CD4-positive, alpha-beta T cell (primary cell): ENCODE measurements at regions not wholly inside any gene's neighbourhood (a gene's known extent, or its start where the extent isn't known, plus 50 kb on each side); places are given as distances from the start of the nearest gene placed in this dataset.

ENCODE experiments used
- ATAC-seq: fragments of 200-7000 bp; cut with Tn5 transposase; one replicate; pipeline ENCODE4 v1.10.0; 2022; ENCODE audit warnings: mild to moderate bottlenecking; ENCODE audit not compliant: poor library complexity
- CTCF ChIA-PET: fragments of 350-600 bp; sonication (Branson Sonifier 250); formaldehyde crosslinking; loops from one replicate; lab custom pipeline; 2021; ENCODE audit warnings: antibody characterized with exemption, inconsistent platforms; lab: Charles Lee
- POLR2A ChIA-PET: fragments of 350-600 bp; sonication (Branson Sonifier 250); formaldehyde crosslinking; loops from one replicate; lab custom pipeline; 2021; ENCODE audit warnings: antibody characterized with exemption, inconsistent platforms; lab: Charles Lee
- DNase-seq, 14 experiments: peaks; one replicate each; pipeline ENCODE4 v3.0.0-alpha.2; 2013 to 2020; ENCODE audit warnings: mixed read lengths in 2 of 14
- H3K27ac ChIP-seq, 2 donors: one replicate each; pipeline versions ENCODE4 v1.5.1 to v1.7.0; 2013; ENCODE audit warnings: low read length in 2 of 2, low read depth in 1 of 2, mild to moderate bottlenecking in 1 of 2
- H3K27me3 ChIP-seq, 2 experiments: 1 replicate in 1 of 2; 2 replicates in 1 of 2; pipeline versions ENCODE4 v1.6.1 to v1.7.0; 2013; ENCODE audit warnings: low read length in 2 of 2, control low read depth in 1 of 2, mild to moderate bottlenecking in 1 of 2, moderate library complexity in 1 of 2; ENCODE audit not compliant: insufficient read depth in 2 of 2, control insufficient read depth in 1 of 2
- H3K36me3 ChIP-seq: one replicate; pipeline ENCODE4 v1.6.1; 2013; ENCODE audit warnings: low read length, control low read depth; ENCODE audit not compliant: insufficient read depth
- H3K4me1 ChIP-seq: one replicate; pipeline ENCODE4 v1.6.1; 2013; ENCODE audit warnings: low read length, control low read depth; ENCODE audit not compliant: insufficient read depth
- H3K4me3 ChIP-seq: one replicate; pipeline ENCODE4 v1.5.1; 2013; ENCODE audit warnings: mild to moderate bottlenecking, low read length, moderate library complexity
- H3K9me3 ChIP-seq, 2 experiments: 1 replicate in 1 of 2; 2 replicates in 1 of 2; pipeline versions ENCODE4 v1.6.1 to v1.7.0; 2013; ENCODE audit warnings: low read length in 2 of 2, mild to moderate bottlenecking in 2 of 2, control low read depth in 1 of 2, moderate library complexity in 1 of 2; ENCODE audit not compliant: control insufficient read depth in 1 of 2, insufficient read depth in 1 of 2
- H3K27ac Mint-ChIP-seq: one replicate; pipeline ENCODE4 v1.8.0; 2020; ENCODE audit warnings: mixed read lengths
- H3K27me3 Mint-ChIP-seq: one replicate; pipeline ENCODE4 v1.8.0; 2021; ENCODE audit warnings: mixed read lengths
- H3K36me3 Mint-ChIP-seq: one replicate; pipeline ENCODE4 v1.8.0; 2021; ENCODE audit warnings: low read depth, mixed read lengths
- H3K4me1 Mint-ChIP-seq: one replicate; pipeline ENCODE4 v1.8.0; 2021; ENCODE audit warnings: low read depth, mixed read lengths
- H3K4me3 Mint-ChIP-seq: one replicate; pipeline ENCODE4 v1.8.0; 2020; ENCODE audit warnings: mild to moderate bottlenecking, mixed read lengths
- H3K9me3 Mint-ChIP-seq: one replicate; pipeline ENCODE4 v1.8.0; 2020; ENCODE audit warnings: mixed read lengths
- CTCF ChIP-seq: fragments of 200-600 bp; IDR thresholded peaks from one replicate; pipeline ENCODE4 v1.8.0; 2022; ENCODE audit warnings: antibody characterized with exemption, mild to moderate bottlenecking
- intact Hi-C, 2 experiments: fragments of 100-400 bp; cut with DNase I in 1 of 2; cut with micrococcal nuclease in 1 of 2; formaldehyde crosslinking; loops; one replicate each; pipeline versions ENCODE4 v1.15.1 to v1.9.0; 2023 to 2025; cut with DNase I, micrococcal nuclease

- POLR2A ChIA-PET: no interaction called here
These were observed 177.0 kb upstream of the GRIN3A start for GRCh38 chr9:101915482-101915881.

GRCh38 chr9:101912698-101913097 is 174.3 kb upstream of the GRIN3A start:
- Histone ChIP-seq H3K9me3 (peaks cover 0 to 7% of the 10 kb centered on the region in 2 experiments), H3K4me1 (no peaks in the 10 kb centered on the region), H3K27me3 (no peaks in the 10 kb centered on the region), H3K36me3 (no peaks in the 10 kb centered on the region), H3K27ac (no peak overlapping the region), H3K4me3 (no peak overlapping the region)
- POLR2A ChIA-PET: no interaction called here
- Mint-ChIP-seq H3K4me3 (no peak overlapping the region), H3K27ac (no peak overlapping the region), H3K36me3 (no peaks in the 10 kb centered on the region), H3K4me1 (no peaks in the 10 kb centered on the region), H3K9me3 (peaks cover 6% of the 10 kb centered on the region), H3K27me3 (no peaks in the 10 kb centered on the region)
- no peak for TF ChIP-seq CTCF
- CTCF ChIA-PET: no interaction called here
- DNase-seq: no peak
- intact Hi-C loops: no loop called here
- no peak for ATAC-seq

More at GRCh38 chr9:101915482-101915881, 177.0 kb upstream of the GRIN3A start:
- Mint-ChIP-seq H3K4me3 (no peak overlapping the region), H3K9me3 (peaks cover 5% of the 10 kb centered on the region), H3K4me1 (no peaks in the 10 kb centered on the region), H3K27ac (no peak overlapping the region), H3K27me3 (no peaks in the 10 kb centered on the region), H3K36me3 (no peaks in the 10 kb centered on the region)
- H3K36me3 ChIP-seq: no peaks in the 10 kb centered on the region
- no peak overlapping the region for H3K4me3 ChIP-seq
- DNase-seq (no peak), ATAC-seq (no peak)
- CTCF ChIA-PET: no interaction called here
- TF ChIP-seq CTCF: no peak
- H3K9me3 ChIP-seq: no peaks in the 10 kb centered on the region
- intact Hi-C loops: no loop called here
- H3K4me1 ChIP-seq: no peaks in the 10 kb centered on the region
- no peak overlapping the region for H3K27ac ChIP-seq
- no peaks in the 10 kb centered on the region for H3K27me3 ChIP-seq

- Histone ChIP-seq H3K4me3 (no peak overlapping the region), H3K27ac (no peak overlapping the region), H3K9me3 (peaks cover 0 to 7% of the 10 kb centered on the region in 2 experiments), H3K36me3 (no peaks in the 10 kb centered on the region), H3K4me1 (no peaks in the 10 kb centered on the region), H3K27me3 (no peaks in the 10 kb centered on the region)
- no peaks in the 10 kb centered on the region for H3K4me1 Mint-ChIP-seq
- H3K4me3 Mint-ChIP-seq: no peak overlapping the region
- H3K9me3 Mint-ChIP-seq: peaks cover 7% of the 10 kb centered on the region
- H3K27me3 Mint-ChIP-seq: no peaks in the 10 kb centered on the region
- POLR2A ChIA-PET: no interaction called here
- intact Hi-C loops: no loop called here
- TF ChIP-seq CTCF: no peak
- DNase-seq: no peak
- CTCF ChIA-PET: no interaction called here
- ATAC-seq: no peak
- H3K27ac Mint-ChIP-seq: no peak overlapping the region
- no peaks in the 10 kb centered on the region for H3K36me3 Mint-ChIP-seq
These were observed 169.0 kb upstream of the GRIN3A start for GRCh38 chr9:101907466-101907865.
